ENCODE measurements at regions not wholly inside any gene's neighbourhood (a gene's known extent, or its start where the extent isn't known, plus 50 kb on each side); places are given as distances from the start of the nearest gene placed in this dataset.
A peak's percentile ranks its signal among the peaks of the same experiment; 100 is the strongest.

DNA sequence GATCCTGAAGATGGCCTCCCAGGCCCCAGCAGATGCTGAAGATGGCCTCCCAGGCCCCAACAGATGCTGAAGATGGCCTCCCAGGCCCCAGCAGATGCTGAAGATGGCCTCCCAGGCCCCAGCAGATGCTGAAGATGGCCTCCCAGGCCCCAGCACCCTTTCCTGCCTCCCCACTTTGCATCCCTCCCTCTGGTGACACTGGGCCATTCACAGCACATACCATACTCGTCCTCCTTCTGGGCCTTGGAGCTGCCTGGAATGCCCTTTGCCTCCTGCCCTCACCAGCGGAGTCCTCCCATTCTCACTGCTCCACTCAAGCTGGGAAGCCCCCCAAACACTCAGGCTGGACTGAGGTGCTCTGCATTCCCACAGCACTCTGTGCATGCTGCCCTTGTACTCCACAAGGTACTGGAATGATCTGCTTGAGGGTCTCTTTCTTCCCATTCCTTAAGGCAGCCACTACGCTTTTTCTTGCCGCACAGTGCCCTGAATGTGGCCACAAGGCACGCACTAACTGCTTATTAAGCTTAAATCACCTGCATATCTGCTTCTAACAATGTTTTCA lies 550.0 kb downstream of the BNC2 start:
- ChIA-PET POLR2A (no interaction called here), CTCF (interaction anchor here (0.7 kb wide), 1 partner anchor 266 kb away, joined by 3 read pairs; no protein-coding TSS in a partner anchor)
- H3K9me3 Mint-ChIP-seq (ENCODE audit: unreplicated experiment): no peaks in the 10 kb centered on the region
- BruUV-seq (replicated peaks): no TSS peak
- no peaks in the 10 kb centered on the region for H3K4me1 Mint-ChIP-seq (ENCODE audit: insufficient read depth, unreplicated experiment)
- TF ChIP-seq, protein P1, sequence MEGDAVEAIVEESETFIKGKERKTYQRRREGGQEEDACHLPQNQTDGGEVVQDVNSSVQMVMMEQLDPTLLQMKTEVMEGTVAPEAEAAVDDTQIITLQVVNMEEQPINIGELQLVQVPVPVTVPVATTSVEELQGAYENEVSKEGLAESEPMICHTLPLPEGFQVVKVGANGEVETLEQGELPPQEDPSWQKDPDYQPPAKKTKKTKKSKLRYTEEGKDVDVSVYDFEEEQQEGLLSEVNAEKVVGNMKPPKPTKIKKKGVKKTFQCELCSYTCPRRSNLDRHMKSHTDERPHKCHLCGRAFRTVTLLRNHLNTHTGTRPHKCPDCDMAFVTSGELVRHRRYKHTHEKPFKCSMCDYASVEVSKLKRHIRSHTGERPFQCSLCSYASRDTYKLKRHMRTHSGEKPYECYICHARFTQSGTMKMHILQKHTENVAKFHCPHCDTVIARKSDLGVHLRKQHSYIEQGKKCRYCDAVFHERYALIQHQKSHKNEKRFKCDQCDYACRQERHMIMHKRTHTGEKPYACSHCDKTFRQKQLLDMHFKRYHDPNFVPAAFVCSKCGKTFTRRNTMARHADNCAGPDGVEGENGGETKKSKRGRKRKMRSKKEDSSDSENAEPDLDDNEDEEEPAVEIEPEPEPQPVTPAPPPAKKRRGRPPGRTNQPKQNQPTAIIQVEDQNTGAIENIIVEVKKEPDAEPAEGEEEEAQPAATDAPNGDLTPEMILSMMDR (IDR thresholded peaks at IDR 0.05; ENCODE audit: unreplicated experiment): no peak
- H3K36me3 Mint-ChIP-seq (ENCODE audit: insufficient read depth, unreplicated experiment): no peaks in the 10 kb centered on the region
- no peak overlapping the region for H3K4me3 Mint-ChIP-seq (ENCODE audit: unreplicated experiment)
- intact Hi-C loops (cut with micrococcal nuclease): no loop called here
- H3K27ac Mint-ChIP-seq (ENCODE audit: low read depth, unreplicated experiment): no peak overlapping the region
- no peaks in the 10 kb centered on the region for H3K27me3 Mint-ChIP-seq (ENCODE audit: insufficient read depth, unreplicated experiment)
- DNase-seq (ENCODE audit: unreplicated experiment): no peak

DNA sequence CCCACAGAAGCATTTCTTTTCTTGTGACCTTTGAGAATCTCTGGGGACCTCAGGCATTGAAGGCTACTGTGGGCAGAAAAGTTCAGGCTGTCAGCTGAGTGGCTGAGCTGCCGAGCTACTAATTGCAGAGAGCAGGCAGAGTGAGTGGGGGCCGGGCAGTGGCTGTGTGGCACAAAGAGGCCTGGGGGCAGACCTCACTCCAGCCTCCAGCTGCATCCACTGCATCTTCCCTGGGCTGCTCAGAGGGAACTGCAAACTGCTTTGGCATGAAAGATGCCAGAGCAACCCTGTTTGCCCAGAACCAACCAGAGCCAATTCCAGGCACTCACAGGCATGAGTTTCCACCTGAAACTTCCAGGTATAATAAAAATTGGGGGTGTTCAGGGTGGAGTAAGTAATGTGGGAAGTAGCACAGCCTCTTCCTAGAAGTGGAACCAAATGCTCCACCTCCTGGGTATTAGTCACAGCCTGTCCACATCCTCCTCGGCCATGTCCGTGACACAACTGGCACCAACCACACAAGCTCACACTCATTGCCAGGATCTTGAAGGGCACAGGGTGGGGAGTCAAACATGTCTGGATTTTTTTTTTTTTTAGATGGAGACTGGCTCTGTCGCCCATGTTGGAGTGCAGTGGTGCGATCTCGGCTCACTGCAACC lies 548.9 kb downstream of the BNC2 start:
- BruUV-seq (replicated peaks): no TSS peak
- Mint-ChIP-seq H3K27ac (ENCODE audit: low read depth, unreplicated experiment) (no peak overlapping the region), H3K36me3 (ENCODE audit: insufficient read depth, unreplicated experiment) (no peaks in the 10 kb centered on the region), H3K27me3 (ENCODE audit: insufficient read depth, unreplicated experiment) (no peaks in the 10 kb centered on the region), H3K9me3 (ENCODE audit: unreplicated experiment) (no peaks in the 10 kb centered on the region), H3K4me1 (ENCODE audit: insufficient read depth, unreplicated experiment) (no peaks in the 10 kb centered on the region), H3K4me3 (ENCODE audit: unreplicated experiment) (no peak overlapping the region)
- DNase-seq (ENCODE audit: unreplicated experiment): peak; percentile 87
- ChIA-PET CTCF (interaction anchor here (0.5 to 0.7 kb wide), 2 partner anchors 12 to 55 kb away, joined by 3 read pairs; no protein-coding TSS in a partner anchor), POLR2A (interaction anchor here (0.5 kb wide), 1 partner anchor 11 kb away, joined by 3 read pairs; no protein-coding TSS in a partner anchor)
- TF ChIP-seq, protein P1 (IDR thresholded peaks at IDR 0.05; ENCODE audit: unreplicated experiment): no peak
- intact Hi-C loops (cut with micrococcal nuclease): no loop called here

DNA sequence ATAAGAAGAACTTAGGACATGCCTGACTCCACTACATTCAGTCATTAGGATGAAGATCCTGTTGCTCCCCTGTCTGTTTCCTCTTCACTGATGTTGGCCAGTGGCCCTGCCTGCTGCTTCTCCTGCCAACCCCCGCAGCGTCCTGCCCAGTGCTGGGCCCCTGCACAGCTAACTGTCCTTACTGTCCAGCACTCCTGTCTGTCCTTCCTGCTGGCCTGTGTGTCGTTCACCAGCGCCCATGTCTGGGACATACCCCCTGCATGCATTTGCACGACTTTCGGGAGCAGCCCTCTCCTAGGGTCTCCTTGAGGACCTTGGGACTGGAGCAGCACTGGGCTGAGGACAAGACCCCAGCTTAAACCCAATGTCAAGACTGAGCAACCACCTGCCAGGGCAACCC lies 547.6 kb downstream of the BNC2 start:
- POLR2A ChIA-PET: no interaction called here
- Mint-ChIP-seq H3K4me3 (ENCODE audit: unreplicated experiment) (no peak overlapping the region), H3K36me3 (ENCODE audit: insufficient read depth, unreplicated experiment) (no peaks in the 10 kb centered on the region), H3K4me1 (ENCODE audit: insufficient read depth, unreplicated experiment) (no peaks in the 10 kb centered on the region), H3K9me3 (ENCODE audit: unreplicated experiment) (no peaks in the 10 kb centered on the region), H3K27ac (ENCODE audit: low read depth, unreplicated experiment) (no peak overlapping the region), H3K27me3 (ENCODE audit: insufficient read depth, unreplicated experiment) (no peaks in the 10 kb centered on the region)
- DNase-seq (ENCODE audit: unreplicated experiment): no peak
- intact Hi-C loops (cut with micrococcal nuclease): no loop called here
- BruUV-seq (replicated peaks): no TSS peak
- CTCF ChIA-PET: interaction anchor here (1.2 kb wide), 1 partner anchor 9 kb away, joined by 3 read pairs; no protein-coding TSS in a partner anchor
- TF ChIP-seq, protein P1 (IDR thresholded peaks at IDR 0.05; ENCODE audit: unreplicated experiment): no peak

DNA sequence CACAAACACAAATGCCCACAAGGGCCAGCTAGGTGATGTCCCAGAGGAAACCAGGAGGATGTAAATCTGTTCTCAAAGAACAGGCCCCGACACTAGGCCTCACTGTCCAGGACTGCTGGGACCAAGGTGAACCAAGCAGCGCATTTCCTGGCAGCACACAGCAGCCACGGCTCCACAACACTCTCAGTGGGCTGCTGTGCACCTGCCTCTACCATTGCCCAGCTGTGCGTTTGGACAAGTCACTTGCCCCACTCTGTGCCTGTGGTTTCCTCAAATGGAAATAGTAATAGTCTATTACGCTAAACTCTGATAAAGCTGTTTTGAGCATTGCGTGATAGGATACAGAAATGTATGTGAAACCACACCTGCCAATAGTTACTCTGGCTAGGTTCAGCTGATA lies 544.5 kb downstream of the BNC2 start:
- CTCF ChIA-PET: interaction anchor here (0.6 to 0.9 kb wide), 2 partner anchors 13 to 707 kb away, joined by 3 read pairs; no protein-coding TSS in a partner anchor
- intact Hi-C loops (cut with micrococcal nuclease): no loop called here
- no TSS peak for BruUV-seq (replicated peaks)
- no peak for DNase-seq (ENCODE audit: unreplicated experiment)
- Mint-ChIP-seq H3K27me3 (ENCODE audit: insufficient read depth, unreplicated experiment) (no peaks in the 10 kb centered on the region), H3K4me3 (ENCODE audit: unreplicated experiment) (no peak overlapping the region), H3K4me1 (ENCODE audit: insufficient read depth, unreplicated experiment) (no peaks in the 10 kb centered on the region), H3K27ac (ENCODE audit: low read depth, unreplicated experiment) (no peak overlapping the region), H3K36me3 (ENCODE audit: insufficient read depth, unreplicated experiment) (no peaks in the 10 kb centered on the region), H3K9me3 (ENCODE audit: unreplicated experiment) (no peaks in the 10 kb centered on the region)
- TF ChIP-seq, protein P1 (IDR thresholded peaks at IDR 0.05; ENCODE audit: unreplicated experiment): no peak
- POLR2A ChIA-PET: no interaction called here
